Osteoblast (primary cell): ENCODE measurements at regions not wholly inside any gene's neighbourhood (a gene's known extent, or its start where the extent isn't known, plus 50 kb on each side); places are given as distances from the start of the nearest gene placed in this dataset.

Experiments used
- DNase-seq: peaks from one replicate; pipeline ENCODE4 v3.0.0; 2011; ENCODE audit warnings: low spot score, mixed read lengths; ENCODE audit not compliant: insufficient read length; ENCODE audit errors: missing footprints
- H2AFZ ChIP-seq: 2 replicates; pipeline ENCODE4 v1.6.0; 2011; ENCODE audit warnings: mild to moderate bottlenecking, low read length
- H3K27ac ChIP-seq: 2 replicates; pipeline ENCODE4 v1.5.1; 2011; ENCODE audit warnings: mild to moderate bottlenecking, low read depth, low read length, moderate library complexity
- H3K27me3 ChIP-seq: 2 replicates; pipeline ENCODE4 v1.6.0; 2012; ENCODE audit warnings: mild to moderate bottlenecking, control low read depth, inconsistent platforms, low read length, moderate library complexity; ENCODE audit not compliant: insufficient read depth
- H3K36me3 ChIP-seq: 2 replicates; pipeline ENCODE4 v1.5.1; 2011; ENCODE audit warnings: mild to moderate bottlenecking, low read length, control low read depth, moderate library complexity; ENCODE audit not compliant: insufficient read depth
- H3K4me1 ChIP-seq: 2 replicates; pipeline ENCODE4 v1.5.1; 2011; ENCODE audit warnings: mild to moderate bottlenecking, low read length, control low read depth, moderate library complexity; ENCODE audit not compliant: insufficient read depth
- H3K4me2 ChIP-seq: 2 replicates; pipeline ENCODE4 v1.6.0; 2011; ENCODE audit warnings: mild to moderate bottlenecking, low read length; ENCODE audit not compliant: insufficient read depth
- H3K4me3 ChIP-seq: fragments of 200-600 bp; sonication (generic); 3 replicates; pipeline ENCODE4 v1.5.1; 2012; ENCODE audit warnings: mild to moderate bottlenecking, low read length, inconsistent platforms; ENCODE audit not compliant: insufficient read depth
- H3K79me2 ChIP-seq: 2 replicates; pipeline ENCODE4 v1.6.0; 2012; ENCODE audit warnings: mild to moderate bottlenecking, low read length, control low read depth, inconsistent platforms; ENCODE audit not compliant: insufficient read depth
- H3K9me3 ChIP-seq: 2 replicates; pipeline ENCODE4 v1.5.1; 2011; ENCODE audit warnings: low read depth, low read length, control low read depth
- H4K20me1 ChIP-seq: 2 replicates; pipeline ENCODE4 v1.6.0; 2012; ENCODE audit warnings: mild to moderate bottlenecking, low read length, control low read depth; ENCODE audit not compliant: insufficient read depth
- TF ChIP-seq, protein P1 (sequence below): IDR thresholded peaks from 2 replicates; pipeline ENCODE4 v1.5.1; 2011; ENCODE audit warnings: mild to moderate bottlenecking, low read depth, low read length, moderate library complexity; ENCODE audit errors: extremely low read depth

DNA sequence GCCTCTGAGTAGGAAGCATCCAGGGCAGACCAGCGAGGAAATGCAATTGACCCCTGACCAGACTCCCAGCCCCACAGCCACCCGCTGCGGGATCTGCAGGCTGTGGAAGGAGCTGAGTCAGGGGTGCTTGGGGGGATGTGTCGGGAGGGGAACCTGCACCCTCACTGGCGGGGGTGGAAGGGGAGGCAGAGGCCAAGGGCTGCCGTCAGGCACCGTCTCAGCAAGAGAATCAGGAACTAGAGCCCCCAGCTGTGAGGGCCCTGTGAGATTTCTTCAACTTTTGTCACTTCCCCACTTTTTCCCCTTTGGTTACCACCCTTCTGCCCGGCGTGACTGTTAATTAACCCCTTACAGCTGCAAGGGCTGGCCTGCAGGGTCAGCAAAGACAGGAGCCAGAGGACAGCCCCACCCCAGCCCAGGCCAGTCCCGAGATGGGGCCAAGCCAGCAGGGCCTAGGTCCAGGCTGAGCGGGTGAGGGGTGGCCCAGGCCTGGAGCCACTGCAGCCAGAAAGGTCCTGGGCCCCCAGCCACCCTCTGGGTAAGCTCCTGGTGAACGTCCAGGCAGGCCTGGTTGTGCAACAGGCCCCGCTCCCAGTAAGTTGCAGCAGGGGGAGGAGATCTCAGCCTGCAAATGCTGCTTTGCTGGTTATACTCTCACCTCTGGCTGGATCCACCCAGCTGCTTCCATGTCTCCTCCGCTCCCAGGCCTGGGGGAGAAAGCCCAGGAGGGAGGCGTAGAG, 147.0 kb upstream of the ID2 start:
- no peaks in the 10 kb centered on the region for H3K36me3 ChIP-seq
- peaks cover 12% of the 10 kb centered on the region for H3K4me1 ChIP-seq
- H3K27me3 ChIP-seq, result no peaks in the 10 kb centered on the region
- no peak overlapping the region for H3K4me2 ChIP-seq
- no peaks in the 10 kb centered on the region for H4K20me1 ChIP-seq
- H3K4me3 ChIP-seq, result no peak overlapping the region
- no peak overlapping the region for H2AFZ ChIP-seq
- peak; percentile 81 for DNase-seq
- H3K79me2 ChIP-seq, result no peaks in the 10 kb centered on the region
- TF ChIP-seq, protein P1, sequence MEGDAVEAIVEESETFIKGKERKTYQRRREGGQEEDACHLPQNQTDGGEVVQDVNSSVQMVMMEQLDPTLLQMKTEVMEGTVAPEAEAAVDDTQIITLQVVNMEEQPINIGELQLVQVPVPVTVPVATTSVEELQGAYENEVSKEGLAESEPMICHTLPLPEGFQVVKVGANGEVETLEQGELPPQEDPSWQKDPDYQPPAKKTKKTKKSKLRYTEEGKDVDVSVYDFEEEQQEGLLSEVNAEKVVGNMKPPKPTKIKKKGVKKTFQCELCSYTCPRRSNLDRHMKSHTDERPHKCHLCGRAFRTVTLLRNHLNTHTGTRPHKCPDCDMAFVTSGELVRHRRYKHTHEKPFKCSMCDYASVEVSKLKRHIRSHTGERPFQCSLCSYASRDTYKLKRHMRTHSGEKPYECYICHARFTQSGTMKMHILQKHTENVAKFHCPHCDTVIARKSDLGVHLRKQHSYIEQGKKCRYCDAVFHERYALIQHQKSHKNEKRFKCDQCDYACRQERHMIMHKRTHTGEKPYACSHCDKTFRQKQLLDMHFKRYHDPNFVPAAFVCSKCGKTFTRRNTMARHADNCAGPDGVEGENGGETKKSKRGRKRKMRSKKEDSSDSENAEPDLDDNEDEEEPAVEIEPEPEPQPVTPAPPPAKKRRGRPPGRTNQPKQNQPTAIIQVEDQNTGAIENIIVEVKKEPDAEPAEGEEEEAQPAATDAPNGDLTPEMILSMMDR, result no peak
- H3K9me3 ChIP-seq, result peaks cover 5% of the 10 kb centered on the region
- H3K27ac ChIP-seq, result no peak overlapping the region

DNA sequence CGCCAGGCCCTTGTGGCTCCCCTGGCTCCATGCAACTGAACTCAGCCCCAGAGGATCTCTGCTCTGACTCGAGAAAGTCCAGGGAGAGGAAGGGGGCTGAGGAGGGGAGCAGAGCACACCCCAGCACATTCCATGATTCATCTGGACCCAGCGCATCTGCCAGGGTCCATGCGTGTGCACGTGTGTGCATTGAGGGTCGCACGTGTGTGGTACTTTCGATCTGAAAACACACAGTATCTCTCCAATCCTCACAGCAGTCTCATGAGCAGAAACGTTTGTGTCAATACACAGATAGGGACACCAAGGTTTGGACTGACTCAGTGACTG, 146.4 kb upstream of the ID2 start:
- no peak overlapping the region for H2AFZ ChIP-seq
- no peaks in the 10 kb centered on the region for H3K79me2 ChIP-seq
- H3K27me3 ChIP-seq, result no peaks in the 10 kb centered on the region
- H3K4me1 ChIP-seq, result peaks cover 12% of the 10 kb centered on the region
- no peaks in the 10 kb centered on the region for H4K20me1 ChIP-seq
- H3K27ac ChIP-seq, result no peak overlapping the region
- TF ChIP-seq, protein P1, result no peak
- no peak overlapping the region for H3K4me2 ChIP-seq
- H3K9me3 ChIP-seq, result peaks cover 5% of the 10 kb centered on the region
- no peak for DNase-seq
- H3K4me3 ChIP-seq, result no peak overlapping the region
- H3K36me3 ChIP-seq, result no peaks in the 10 kb centered on the region

DNA sequence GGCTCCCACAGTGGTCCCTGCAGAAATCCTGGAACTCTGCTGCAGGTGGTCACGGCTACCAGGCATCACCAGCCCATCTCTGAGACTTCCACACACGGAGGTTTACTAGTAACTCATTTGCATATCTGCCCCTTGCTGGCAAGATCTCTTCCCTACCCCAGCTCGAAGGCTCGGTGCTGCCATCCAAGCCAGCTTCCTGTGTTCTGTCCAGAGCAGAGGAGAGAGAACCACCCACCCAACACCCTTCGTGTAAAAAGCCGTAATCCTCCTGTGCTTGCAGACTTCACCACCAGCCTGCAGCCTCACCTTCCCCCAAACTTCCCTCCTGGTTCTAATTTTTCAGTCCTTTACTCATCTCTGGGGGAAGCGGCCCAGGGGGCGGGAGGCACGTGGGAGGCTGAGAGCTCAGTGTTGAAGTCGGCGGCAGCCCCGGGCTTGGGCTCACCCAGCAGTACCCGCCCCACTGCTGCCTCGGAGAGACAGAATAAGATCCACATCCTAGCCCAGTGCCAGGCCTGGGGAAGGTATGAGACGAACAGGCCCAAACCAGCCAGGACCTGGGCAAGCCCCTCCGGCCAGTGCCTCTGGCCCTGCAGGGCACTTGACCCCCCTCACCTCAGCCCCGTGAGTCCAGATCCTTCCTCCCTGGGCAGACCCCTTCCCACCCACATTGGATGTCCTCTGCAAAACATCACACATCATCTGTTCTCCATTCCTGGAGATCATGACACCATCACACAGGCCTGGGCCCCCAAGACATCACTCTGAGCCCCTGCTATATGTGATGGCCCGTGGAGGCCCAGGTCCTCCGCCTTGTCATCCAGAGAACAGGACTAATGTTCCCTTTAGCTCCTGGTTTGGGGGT, 145.8 kb upstream of the ID2 start:
- no peaks in the 10 kb centered on the region for H3K36me3 ChIP-seq
- no peak overlapping the region for H3K4me3 ChIP-seq
- H3K9me3 ChIP-seq, result peaks cover 5% of the 10 kb centered on the region
- DNase-seq, result peak; percentile 75
- H3K27ac ChIP-seq, result no peak overlapping the region
- no peaks in the 10 kb centered on the region for H3K27me3 ChIP-seq
- TF ChIP-seq, protein P1, result no peak
- H3K4me1 ChIP-seq, result peaks cover 12% of the 10 kb centered on the region
- no peaks in the 10 kb centered on the region for H4K20me1 ChIP-seq
- no peak overlapping the region for H3K4me2 ChIP-seq
- H3K79me2 ChIP-seq, result no peaks in the 10 kb centered on the region
- H2AFZ ChIP-seq, result no peak overlapping the region
